ENCODE measurements at regions not wholly inside any gene's neighbourhood (a gene's known extent, or its start where the extent isn't known, plus 50 kb on each side); places are given as distances from the start of the nearest gene placed in this dataset.

DNA sequence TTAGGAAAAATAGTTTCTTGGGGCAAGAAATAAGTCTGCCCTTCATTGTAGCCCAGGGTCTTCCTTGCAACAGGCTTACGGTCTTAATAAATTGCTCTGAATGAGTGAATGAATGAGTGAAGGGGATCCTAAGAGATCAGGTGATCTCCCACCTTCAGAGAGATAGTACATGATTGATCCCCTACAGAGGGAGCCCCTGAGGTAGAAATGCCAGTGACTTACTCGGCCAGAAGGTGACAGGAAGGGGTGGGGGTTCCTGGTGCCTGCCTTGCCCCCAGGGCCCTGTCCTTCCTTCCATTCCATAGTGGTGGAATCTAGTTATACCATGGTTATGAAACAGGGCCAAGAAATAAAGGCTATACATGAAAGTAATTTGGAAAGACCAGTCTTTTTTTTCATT is 215.3 kb upstream of the SSTR4 start:
- H3K4me3 ChIP-seq (ENCODE audit: low read depth, low read length) = no peak overlapping the region
- TF ChIP-seq, protein P1, sequence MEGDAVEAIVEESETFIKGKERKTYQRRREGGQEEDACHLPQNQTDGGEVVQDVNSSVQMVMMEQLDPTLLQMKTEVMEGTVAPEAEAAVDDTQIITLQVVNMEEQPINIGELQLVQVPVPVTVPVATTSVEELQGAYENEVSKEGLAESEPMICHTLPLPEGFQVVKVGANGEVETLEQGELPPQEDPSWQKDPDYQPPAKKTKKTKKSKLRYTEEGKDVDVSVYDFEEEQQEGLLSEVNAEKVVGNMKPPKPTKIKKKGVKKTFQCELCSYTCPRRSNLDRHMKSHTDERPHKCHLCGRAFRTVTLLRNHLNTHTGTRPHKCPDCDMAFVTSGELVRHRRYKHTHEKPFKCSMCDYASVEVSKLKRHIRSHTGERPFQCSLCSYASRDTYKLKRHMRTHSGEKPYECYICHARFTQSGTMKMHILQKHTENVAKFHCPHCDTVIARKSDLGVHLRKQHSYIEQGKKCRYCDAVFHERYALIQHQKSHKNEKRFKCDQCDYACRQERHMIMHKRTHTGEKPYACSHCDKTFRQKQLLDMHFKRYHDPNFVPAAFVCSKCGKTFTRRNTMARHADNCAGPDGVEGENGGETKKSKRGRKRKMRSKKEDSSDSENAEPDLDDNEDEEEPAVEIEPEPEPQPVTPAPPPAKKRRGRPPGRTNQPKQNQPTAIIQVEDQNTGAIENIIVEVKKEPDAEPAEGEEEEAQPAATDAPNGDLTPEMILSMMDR (IDR thresholded peaks at IDR 0.05; ENCODE audit: borderline replicate concordance, insufficient read depth, low read depth, low read length) = no peak

DNA sequence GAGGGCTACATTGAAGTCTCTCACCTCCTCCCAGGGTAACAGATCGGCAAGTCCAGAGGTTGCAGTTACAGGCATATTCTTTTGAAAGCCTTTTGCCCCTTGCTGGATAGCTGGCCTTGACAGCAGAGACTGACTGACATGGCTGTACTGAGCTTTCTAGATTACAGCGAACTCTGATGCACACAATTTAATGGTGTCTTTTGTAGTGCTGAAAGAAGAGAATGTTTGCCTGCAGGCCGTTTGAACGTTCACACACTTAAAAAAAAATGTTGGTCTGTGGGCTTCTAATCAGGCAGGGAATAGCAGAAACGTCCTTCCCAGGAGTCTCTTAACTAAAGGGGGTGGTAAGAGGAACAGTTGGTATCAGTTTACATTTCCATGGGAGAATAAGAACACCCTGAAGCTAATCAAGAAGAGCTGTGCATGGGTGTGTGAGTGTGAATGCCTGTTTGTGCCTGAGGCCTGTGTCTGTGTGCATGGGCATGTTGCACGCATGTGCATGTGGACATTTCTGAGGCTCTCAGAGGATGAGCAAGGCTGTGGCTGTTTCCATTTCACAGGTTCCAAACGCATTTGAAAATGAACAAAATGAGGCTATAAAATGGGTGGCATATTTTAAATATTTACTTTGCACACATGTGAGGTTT is 213.9 kb upstream of the SSTR4 start:
- H3K4me3 ChIP-seq (ENCODE audit: low read depth, low read length) = no peak overlapping the region

DNA sequence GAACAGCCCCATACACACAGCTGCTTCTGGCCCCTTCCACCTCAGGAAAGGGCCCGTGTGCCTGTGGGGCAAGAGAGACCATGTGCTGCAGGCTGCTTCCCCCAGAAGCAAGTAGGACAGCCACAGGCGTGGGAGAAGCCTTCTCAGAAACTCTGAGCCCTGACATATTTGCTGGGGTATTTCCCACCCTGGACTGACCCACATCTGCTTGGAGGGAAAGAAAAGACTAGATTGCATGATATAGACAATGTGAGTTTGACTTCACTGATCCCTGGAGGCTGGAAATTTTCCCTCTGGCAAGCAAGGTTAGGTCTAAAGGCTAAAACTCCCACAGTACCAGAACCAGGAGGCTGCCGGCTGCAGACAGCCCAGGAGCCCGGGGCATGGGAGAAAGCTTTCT is 213.3 kb upstream of the SSTR4 start:
- TF ChIP-seq, protein P1 (IDR thresholded peaks at IDR 0.05; ENCODE audit: borderline replicate concordance, insufficient read depth, low read depth, low read length) = no peak
- no peak overlapping the region for H3K4me3 ChIP-seq (ENCODE audit: low read depth, low read length)

More for the DNA sequence above, 213.9 kb upstream of the SSTR4 start:
- TF ChIP-seq, protein P1 (IDR thresholded peaks at IDR 0.05; ENCODE audit: borderline replicate concordance, insufficient read depth, low read depth, low read length) = no peak

DNA sequence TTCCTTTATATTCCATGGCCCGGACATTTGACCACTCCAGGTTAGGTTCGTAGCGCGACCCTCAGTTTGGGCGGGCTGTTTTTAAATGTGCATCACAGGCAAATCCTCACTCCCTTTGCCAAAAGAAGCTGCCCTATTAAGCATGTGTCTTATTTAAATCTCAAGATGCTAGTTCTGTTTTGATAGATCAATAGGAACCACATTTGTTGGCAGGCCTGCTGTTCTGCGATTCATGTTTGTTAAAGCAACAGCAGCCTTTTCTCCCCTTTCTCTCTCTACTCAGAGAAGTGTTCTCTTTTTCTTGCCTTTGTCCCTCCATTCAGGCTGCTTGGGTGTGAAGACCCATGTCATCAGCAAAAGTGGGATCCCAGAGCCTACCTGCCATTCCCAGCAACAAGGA is 212.0 kb upstream of the SSTR4 start:
- TF ChIP-seq, protein P1 (IDR thresholded peaks at IDR 0.05; ENCODE audit: borderline replicate concordance, insufficient read depth, low read depth, low read length) = no peak

DNA sequence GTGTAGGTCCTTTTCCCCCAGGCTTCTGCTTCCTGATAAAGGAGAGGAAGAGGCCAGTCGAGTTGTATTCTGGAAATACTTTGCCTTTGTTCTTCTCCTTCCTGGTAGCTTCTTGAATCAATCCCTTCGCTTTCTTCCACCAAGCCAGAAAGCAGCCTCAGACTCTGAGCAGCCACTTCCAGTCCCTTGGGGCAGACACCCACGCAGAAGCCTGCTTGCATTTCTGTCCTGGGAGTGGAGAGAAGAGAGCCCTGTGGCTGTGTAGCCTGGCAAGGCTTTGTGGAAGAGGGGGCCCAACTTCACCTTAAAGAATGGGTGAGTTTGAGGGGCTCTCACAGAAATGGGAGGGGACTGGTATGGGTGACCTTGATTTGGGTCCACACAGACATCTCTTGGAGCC is 211.0 kb upstream of the SSTR4 start:
- no peak overlapping the region for H3K4me3 ChIP-seq (ENCODE audit: low read depth, low read length)
- TF ChIP-seq, protein P1 (IDR thresholded peaks at IDR 0.05; ENCODE audit: borderline replicate concordance, insufficient read depth, low read depth, low read length) = no peak

More for the DNA sequence above, 212.0 kb upstream of the SSTR4 start:
- no peak overlapping the region for H3K4me3 ChIP-seq (ENCODE audit: low read depth, low read length)

DNA sequence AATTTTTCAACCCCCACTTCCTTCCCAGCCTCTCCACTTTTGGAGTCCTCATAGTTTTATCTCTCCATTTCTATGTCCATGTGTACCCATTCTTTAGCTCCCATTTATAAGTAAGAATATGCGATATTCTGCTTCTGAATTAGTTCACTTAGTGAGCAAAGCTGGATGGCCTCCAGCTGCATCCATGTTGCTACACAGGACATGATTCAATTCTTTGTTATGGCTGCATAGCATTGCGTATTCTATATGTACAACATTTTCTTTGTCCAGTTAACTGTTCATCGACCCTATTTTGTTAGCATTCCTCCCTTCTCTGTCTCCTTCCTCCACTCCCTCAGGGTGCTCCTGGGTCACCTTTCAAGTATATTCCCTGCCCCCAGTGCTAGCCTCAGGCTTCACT is 210.0 kb upstream of the SSTR4 start:
- TF ChIP-seq, protein P1 (IDR thresholded peaks at IDR 0.05; ENCODE audit: borderline replicate concordance, insufficient read depth, low read depth, low read length) = no peak
- no peak overlapping the region for H3K4me3 ChIP-seq (ENCODE audit: low read depth, low read length)

DNA sequence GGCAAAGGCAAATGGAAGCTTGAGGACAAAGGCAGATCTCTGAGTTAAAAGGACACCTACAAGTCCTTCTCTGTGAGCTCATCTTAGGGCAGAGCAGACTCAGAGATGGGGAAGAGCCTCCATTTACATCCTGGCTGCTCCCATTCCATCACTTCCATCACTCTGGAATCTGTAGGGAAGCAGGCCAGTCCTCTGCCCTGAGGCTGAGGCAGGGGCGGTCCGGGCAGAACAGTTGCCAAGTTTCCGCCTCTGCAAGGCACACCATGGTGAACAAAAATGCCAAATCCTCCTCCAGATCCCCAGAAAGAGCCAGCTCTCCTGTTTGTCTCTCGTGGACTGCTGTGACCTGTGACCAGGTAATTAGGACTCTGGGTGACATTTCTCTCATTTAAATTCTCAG is 209.6 kb upstream of the SSTR4 start:
- no peak overlapping the region for H3K4me3 ChIP-seq (ENCODE audit: low read depth, low read length)
- TF ChIP-seq, protein P1 (IDR thresholded peaks at IDR 0.05; ENCODE audit: borderline replicate concordance, insufficient read depth, low read depth, low read length) = no peak

Data from GM12875 (cell line).